ENCODE measurements at regions not wholly inside any gene's neighbourhood (a gene's known extent, or its start where the extent isn't known, plus 50 kb on each side); places are given as distances from the start of the nearest gene placed in this dataset.
A peak's percentile ranks its signal among the peaks of the same experiment; 100 is the strongest.
"Not testable (repeated sequence)": the region's sequence is repeated elsewhere in the genome, so short reads cannot be mapped to it uniquely, and the experiment has no call there.

GRCh38 chr2:23009545-23010149, 375.3 kb upstream of the KLHL29 start:
- peak; percentile 84 for DNase-seq

GRCh38 chr2:23012499-23012898, 372.5 kb upstream of the KLHL29 start:
- no peak for DNase-seq

GRCh38 chr2:23015651-23016200, 369.3 kb upstream of the KLHL29 start:
- DNase-seq = no peak

- DNase-seq = no peak
Observed at GRCh38 chr2:23019476-23019875, 365.5 kb upstream of the KLHL29 start.

GRCh38 chr2:23020659-23021058, 364.3 kb upstream of the KLHL29 start:
- DNase-seq = no peak

GRCh38 chr2:23021311-23022120, 363.5 kb upstream of the KLHL29 start:
- DNase-seq = no peak

GRCh38 chr2:23023722-23024121, 361.3 kb upstream of the KLHL29 start:
- DNase-seq = no peak

- no peak for DNase-seq
Observed at GRCh38 chr2:23026671-23027070, 358.3 kb upstream of the KLHL29 start.

GRCh38 chr2:23027396-23027795, 357.6 kb upstream of the KLHL29 start:
- no peak for DNase-seq

GRCh38 chr2:23028106-23028505, 356.9 kb upstream of the KLHL29 start:
- no peak for DNase-seq

GRCh38 chr2:23029111-23029510, 355.9 kb upstream of the KLHL29 start:
- no peak for DNase-seq

- DNase-seq = no peak
Observed at GRCh38 chr2:23029951-23030350, 355.0 kb upstream of the KLHL29 start.

GRCh38 chr2:23034996-23035395, 350.0 kb upstream of the KLHL29 start:
- DNase-seq = no peak

- DNase-seq = no peak
Observed at GRCh38 chr2:23036629-23037028, 348.4 kb upstream of the KLHL29 start.

- DNase-seq = peak; percentile 9
Observed at GRCh38 chr2:23037596-23037995, 347.4 kb upstream of the KLHL29 start.

GRCh38 chr2:23041443-23041842, 343.5 kb upstream of the KLHL29 start:
- DNase-seq = no peak

- DNase-seq = no peak
Observed at GRCh38 chr2:23042216-23042906, 342.6 kb upstream of the KLHL29 start.

- DNase-seq = no peak
Observed at GRCh38 chr2:23050388-23050787, 334.6 kb upstream of the KLHL29 start.

- DNase-seq = no peak
Observed at GRCh38 chr2:23053601-23054000, 331.4 kb upstream of the KLHL29 start.

- DNase-seq = no peak
Observed at GRCh38 chr2:23055251-23055650, 329.7 kb upstream of the KLHL29 start.

GRCh38 chr2:23056846-23057245, 328.1 kb upstream of the KLHL29 start:
- DNase-seq = not testable (repeated sequence)

- DNase-seq = no peak
Observed at GRCh38 chr2:23058435-23058834, 326.5 kb upstream of the KLHL29 start.

- no peak for DNase-seq
Observed at GRCh38 chr2:23065210-23065609, 319.8 kb upstream of the KLHL29 start.

GRCh38 chr2:23065936-23066335, 319.0 kb upstream of the KLHL29 start:
- DNase-seq = no peak

Data from NCI-H446 treated with DMSO at 0.1 percent for 48 hours (cell line).